ENCODE measurements at regions not wholly inside any gene's neighbourhood (a gene's known extent, or its start where the extent isn't known, plus 50 kb on each side); places are given as distances from the start of the nearest gene placed in this dataset.

DNA sequence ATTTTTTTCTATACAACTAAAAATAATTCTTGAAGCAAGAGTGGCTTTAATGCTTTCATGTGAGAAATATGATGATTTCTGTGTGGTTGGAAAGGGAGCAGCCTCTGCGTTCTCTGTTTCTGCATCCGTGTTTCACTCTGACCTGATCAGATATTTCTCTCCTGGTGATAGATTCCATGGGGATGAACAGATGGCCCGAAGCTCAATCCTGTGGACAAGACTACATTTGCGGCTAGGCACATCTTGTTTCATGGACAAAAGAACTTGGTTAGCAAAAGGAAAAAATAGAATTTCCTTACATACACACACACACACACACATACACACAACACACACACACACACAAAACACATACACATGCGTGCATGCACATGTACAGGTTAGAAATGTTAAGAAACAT, 218.2 kb upstream of the ADAMTS16 start:
- DNase-seq, result no peak

DNA sequence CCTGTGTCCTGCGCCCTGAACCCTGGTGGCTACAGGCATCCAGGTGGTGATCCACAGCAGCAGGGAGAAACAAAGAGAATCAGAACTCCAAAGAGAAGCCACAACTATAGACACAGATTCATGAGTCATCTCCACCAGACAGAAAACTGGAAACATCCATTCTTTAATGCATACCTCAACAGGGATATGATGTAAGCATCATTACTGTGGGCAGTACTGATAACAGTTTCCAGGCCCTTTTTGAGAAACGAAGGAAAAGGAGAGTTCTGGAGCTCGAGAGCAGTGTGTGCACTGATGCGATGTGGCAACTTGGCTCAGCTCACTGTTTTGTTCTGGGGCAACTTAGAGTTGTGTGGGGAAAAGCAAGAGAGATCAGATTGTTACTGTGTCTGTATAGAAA, 215.6 kb upstream of the ADAMTS16 start:
- no peak for DNase-seq

DNA sequence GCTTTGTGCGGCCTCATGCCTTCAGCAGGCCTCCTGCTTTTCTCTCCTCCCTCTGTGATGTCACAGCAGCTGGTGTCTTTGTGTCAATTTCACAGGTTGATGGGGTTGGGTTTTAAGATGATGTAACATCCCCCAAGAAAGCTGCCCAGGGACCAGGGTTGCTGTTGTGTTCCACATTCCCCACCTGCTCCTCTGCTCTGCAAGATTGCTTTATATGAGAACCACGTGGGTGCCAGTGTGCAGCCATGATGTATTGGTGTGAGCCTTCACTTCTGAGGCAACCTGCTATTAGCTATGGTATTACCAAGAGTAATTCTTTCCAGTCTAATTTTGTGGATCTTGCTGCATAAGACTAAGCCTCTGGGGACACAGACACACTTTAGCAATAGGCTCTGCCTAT, 213.0 kb upstream of the ADAMTS16 start:
- no peak for DNase-seq

DNA sequence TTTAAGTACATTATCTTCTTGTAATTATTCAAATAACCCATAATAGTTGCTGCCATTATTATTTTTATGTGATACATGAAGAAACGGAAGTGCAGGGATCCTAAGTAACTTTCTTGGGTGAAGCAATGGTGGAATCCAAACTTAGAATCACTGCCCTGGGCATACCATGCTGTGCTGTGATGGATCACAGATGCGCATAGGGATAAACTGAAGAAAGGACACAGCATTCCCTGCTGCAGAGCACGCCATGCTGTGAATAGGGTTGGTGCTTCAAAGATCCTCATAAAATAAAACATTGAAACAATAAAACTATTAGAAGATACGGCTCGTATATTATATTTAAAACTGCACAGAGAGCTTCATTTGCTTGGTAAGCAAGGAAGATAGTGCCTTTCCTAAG, 211.7 kb upstream of the ADAMTS16 start:
- DNase-seq, result no peak

DNA sequence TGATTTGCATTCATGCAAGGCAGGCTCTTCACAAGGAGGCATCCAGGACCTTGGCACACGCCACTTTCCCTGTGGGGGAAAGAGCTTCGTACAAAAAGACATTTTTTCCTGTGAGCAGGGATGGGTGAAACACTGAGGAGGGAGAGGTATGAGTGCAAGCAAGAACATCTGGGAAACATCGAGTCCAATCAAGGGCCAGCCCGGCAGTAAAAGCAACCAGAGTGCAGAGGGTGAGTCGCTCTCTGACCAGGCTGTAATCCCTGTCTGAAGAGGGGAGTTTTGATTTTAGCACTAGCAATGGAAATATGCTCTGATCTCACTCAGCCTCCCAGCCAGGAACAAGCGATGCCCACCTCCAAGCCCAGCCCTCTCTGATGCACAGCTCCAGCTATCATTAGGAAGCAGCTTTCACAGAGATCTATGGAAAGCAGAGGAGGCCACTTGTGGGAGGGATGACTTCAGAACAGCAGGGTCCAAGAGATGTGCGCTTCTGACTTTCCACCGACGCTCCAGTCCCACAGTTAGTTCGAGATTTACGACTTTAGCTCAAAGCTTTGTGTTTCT, 211.0 kb upstream of the ADAMTS16 start:
- no peak for DNase-seq

DNA sequence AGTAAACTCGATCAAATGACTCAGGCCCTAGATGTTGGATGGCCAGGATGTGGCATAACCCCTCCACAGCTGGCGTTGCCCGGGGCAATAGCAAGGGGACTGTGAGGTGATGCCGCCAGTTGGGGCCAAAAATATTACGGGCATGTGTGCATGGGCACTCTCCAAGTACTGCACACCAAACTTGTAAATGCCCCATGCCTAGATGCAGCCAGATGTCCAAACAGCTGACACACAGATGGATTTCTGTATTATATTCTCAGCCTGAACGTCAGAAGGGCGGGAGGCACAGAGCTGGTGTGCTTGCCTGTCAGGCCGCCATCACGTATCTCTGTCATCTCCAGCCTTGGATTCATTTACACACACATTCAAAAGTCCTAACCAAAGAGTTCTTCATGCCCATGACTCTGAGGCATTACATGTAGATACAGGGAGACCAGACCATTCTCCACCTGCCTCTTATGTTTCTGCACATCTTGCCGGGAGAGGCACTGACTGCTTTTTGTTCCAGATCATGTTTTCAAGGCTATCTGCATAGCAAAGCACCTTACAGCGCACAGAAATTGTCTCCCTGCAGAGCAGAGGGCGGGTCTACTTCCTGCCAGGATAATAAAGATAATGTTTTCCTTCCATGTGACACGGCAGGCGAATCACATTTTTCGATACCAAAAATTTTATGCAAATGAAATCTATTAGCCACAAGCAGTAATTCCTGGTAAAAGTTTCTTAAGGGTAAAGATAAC, 200.9 kb upstream of the ADAMTS16 start:
- DNase-seq, result no peak

DNA sequence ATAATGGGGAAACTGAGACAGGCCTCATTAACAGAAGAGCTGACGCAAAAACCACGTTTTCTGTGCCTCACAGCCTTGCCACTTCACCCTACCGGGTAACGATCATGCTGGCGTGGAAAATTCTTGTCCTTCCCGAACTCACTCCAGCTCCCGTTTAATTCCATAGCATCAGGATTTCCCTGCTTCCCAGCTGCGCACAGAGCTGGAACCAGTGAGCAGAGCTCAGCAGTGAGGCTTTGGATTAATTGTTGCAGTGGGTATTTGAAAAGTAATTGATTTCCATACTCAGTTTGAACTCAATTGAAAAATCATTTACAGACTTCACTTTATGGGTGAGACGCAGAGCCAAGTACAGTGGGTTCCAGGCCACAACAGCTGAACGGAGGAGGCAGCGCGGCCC, 199.0 kb upstream of the ADAMTS16 start:
- no peak for DNase-seq

DNA sequence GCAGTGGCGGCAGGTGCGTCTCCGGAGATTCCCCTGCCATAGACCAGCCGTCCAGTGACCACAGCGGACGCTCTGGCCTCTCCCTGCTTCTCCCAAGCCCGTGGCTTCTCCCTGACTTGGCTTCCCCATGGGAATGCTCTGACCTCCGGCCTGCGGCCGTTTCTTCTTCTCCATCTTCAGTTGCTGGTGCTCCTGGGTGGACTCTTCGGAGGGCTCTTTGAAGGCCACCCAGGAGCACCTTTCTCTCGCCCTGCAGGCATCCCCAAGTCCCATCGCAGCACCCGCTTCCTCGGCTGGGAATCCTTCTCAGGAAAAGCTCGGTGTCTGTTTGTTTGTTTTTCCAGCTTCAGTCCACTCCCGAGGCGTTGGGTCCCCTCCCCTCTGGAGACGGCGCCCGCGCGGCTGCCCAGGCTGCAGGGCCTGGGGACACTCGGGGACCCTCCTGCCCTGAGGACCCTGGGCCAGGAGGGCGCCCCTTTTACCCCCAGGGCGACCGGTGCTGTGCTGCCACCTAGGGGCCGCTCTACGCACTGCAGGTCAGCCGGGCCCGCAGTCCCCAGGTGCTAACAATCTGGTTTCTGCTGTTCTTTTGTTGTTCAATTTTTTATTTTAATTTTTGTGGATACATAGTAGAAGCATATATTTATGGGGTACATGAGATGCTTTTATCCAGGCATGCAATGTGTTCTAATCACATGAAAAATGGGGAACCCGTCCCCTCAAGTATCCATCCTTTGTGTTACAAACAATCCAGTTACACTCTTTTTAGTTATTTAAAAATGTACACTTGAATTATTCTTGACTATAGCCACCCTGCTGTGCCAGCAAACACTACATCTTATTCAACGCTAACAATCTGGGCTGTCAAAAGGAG, 197.9 kb upstream of the ADAMTS16 start:
- no peak for DNase-seq

DNA sequence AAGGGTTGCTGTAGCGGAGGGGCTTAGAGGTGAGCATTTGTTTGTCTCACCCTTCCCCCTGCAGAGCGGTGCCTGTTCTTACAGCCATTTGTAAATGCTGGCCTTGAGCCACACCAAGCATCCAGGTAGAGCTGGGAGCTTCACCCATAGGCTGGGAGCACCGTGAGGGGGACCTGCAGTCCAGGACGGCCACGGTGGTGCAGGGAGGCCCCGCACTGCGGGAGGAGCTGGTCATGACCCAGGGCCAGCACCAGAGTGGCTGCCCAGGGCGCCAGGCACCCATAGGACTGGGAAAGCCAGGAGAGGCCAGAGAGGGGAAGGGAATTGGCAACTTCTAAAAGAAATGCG, 197.3 kb upstream of the ADAMTS16 start:
- no peak for DNase-seq

DNA sequence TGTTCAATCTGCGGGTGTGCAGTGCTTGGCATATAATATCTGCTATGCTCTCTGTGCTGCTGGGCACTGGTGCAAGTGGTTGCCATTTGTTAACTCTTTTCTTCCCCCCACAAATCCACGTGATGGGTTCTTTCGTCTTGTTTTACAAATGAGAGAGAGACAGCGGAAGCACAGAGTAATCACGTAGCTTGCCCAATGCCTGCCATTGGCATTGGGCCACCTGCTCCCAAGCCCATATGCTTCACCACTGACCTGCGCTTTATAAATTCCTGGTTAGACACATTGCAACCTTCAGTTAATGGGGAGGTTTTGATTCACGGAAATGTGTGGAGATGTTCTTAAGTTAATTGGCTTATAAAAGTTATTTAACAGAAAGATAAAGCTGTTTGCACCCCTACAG, 194.8 kb upstream of the ADAMTS16 start:
- DNase-seq, result no peak

DNA sequence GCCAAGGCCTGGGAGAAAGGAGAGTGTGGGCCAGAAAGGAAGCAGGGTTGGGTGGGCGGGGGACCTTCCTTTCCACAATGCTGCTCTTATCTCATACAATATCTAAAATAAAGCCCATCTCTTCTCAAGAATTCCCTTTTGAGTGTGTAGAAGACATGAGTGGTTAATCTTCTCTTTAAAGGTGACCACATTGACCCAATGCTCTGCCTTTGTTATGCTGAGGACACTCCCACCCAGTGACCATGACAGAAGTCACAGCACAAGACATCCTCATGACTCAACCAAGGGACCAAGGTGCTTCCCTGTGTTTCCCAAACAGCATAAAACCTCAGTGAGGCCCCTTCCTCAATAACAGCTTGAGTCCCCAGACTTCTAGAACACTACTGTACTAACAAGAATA, 193.0 kb upstream of the ADAMTS16 start:
- DNase-seq, result no peak

DNA sequence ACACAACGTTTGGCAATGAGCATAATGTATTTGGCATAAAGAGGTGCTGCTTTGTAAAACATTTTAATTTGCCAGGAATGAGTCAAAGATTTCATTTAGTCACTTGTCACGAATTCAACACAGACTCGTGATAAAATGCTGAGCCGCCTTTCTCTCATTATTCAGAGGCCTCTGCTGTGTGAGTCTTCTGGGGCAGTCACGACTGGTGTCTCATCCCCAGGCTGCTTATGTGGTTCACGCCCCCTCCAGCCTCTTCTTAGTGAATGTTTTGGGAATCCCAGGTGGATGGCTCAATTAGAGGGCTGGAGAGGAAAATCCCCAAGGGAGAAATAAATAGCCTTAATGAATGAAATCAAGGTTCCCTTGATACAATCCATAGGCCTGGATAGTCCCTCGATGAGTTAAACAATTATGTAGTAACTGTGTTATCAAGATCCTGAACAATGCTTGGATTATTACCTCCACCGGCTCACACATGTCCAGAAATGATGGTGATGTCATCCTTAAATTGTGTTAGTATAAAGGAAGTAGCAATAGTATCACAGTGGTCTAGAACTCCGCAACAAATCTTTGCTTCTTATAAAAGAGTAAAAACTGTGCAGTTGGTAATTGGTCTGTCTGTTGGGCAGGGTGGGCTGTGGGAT, 192.1 kb upstream of the ADAMTS16 start:
- DNase-seq, result no peak

DNA sequence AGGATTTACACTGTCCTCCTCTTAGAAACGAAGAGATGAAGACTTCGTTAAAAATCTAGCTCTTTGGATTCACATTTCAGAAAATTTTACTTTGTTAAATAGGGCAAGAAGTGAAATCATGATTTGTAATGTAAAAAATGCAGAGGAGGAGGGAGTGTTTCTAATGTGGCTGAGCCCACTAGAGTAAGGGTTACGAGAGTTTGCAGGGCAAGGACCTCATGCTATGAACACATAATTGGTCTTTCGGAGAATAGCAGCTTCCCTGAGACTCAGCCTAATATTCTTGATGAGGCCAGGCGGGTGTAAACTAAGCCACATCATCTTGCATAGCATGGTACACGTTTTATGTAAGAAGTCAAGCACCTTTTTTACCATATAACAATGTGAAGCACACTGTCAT, 191.0 kb upstream of the ADAMTS16 start:
- no peak for DNase-seq

DNA sequence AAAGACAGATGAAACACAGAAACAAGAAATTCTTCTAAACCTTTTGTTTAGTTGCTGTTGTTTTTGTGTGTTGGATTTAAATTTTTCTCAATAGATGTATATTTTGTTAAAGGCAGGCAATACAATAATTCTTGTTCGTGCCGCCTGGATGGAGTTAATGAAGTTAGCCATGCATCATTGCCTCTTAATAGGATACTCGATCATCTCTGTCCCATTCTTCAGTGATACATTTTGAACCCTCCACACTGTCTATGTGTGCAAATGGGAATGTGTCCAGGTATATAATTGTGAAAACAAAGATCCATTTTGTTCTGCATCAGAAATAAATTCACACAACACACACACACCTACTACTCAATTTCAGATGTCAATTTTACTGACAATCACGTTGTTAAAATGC, 186.6 kb upstream of the ADAMTS16 start:
- DNase-seq, result no peak

DNA sequence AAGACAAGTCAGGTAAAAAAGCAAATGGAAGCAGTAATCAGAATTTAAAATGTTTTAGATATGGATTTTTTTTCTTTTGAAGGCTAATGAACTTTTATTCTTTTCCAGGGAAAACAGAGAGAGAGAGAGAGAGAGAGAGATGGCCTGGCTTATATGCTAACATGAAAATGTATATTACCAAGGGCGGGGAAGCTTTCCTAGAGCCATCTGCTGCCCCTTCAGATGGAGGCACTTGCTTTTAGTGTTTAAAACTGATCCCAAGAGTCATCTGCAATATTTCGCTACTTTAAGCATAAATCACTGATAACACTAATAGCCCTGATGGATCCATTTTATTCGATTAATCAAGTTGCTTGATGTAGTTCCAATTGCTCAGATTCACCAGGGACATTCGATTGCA, 186.1 kb upstream of the ADAMTS16 start:
- no peak for DNase-seq

DNA sequence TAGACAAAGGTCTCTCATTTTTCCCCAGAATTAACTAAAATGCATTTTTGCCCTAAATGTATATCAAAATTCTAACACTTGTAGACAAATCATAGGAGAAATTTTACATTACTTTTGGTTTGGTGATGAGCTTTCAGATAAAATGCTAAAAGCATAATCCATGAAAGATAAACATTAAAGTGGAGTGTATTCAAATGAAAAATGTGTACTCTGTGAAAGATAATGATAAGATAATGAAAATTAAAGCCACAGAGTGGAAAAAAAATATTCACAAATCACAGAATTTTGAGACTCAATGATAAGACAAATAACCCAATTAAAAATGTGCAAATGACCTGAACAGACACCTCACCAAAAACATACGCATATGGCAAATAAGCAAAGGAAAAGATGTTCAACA, 176.9 kb upstream of the ADAMTS16 start:
- no peak for DNase-seq

DNA sequence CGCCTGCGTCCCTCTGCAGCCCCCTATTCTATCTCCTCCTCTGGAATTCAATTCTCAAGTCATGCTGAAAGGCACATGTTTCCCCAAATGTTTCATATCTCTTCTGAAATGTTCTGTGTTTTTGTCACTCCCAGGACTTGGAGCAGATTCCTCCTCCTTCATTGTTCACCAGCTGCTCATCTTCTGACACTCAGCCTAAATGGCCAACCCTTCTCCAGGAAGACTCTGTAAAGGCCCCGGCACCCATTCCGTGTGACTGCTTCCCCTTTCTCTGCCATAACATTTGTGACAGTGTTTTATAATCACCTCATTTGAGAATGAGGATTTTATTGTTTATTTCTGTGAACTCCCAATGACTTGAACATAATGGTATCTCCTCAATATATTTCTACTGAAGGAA, 170.8 kb upstream of the ADAMTS16 start:
- no peak for DNase-seq

DNA sequence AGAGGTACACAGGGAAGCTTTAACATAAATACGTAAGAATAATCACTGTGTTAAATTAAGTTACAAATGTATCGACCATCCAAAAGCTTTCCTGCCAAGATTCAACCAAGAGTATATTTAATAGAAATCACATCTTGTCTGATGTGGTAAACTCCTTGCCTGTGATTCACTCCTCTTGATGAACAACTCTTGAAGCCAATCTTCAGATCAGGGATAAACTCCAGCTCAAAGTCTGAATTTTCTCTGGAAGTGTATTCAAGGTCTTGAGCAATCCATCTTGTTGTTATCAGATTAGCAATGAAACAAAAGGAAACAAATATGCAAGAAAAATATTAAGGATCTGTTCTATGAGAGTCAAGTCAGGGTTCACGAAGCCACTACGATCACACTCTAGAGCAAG, 170.0 kb upstream of the ADAMTS16 start:
- no peak for DNase-seq

DNA sequence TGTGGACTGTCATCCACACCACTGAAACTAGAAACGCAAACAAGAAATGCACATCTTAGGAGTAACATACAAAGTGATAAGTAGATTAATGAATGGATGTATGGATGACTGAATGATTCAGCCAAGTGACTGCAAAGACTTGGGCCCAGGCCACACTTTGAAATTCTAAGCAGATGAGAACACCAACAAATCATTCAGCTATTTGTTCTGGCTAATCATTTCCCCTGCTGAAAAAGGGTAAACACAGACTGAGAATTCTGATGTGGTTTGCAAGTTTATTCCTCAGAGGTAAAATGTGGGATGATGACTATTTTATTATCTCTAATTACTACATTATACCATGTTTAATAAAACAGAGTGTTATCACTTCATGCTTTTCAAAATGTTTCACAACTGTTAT, 163.2 kb upstream of the ADAMTS16 start:
- no peak for DNase-seq

DNA sequence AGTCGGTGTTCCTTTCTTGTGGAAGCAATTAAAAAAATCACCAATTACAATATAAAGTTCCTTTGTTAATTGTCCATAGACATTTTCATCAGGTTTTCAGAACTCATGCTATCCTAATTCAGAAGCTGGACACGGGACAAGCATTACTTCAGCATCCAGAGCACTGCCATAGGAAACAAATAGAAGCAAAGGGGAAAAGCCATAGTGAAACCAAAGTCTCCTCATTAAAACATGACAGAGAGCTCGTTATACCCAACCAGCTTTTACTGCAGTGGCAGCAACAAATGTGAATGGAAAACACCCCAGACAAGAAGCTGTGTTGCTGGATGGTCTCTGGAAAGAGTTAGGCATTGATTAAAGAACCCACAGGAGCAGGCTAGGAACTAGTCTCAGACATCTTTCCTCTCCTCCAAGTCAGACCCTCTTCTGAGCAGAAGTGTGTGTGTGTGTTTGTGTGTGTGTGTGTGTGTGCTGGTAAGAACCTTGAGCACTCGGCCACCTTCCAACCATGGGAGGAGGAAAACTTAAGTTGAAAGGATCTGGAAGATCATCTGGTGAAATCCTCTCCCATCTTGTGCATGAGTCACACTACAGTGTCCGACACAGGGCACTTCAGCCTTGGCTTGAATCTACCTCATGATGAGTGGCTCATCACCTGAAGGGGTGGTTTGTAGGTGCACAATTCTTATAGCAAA, 162.6 kb upstream of the ADAMTS16 start:
- no peak for DNase-seq

DNA sequence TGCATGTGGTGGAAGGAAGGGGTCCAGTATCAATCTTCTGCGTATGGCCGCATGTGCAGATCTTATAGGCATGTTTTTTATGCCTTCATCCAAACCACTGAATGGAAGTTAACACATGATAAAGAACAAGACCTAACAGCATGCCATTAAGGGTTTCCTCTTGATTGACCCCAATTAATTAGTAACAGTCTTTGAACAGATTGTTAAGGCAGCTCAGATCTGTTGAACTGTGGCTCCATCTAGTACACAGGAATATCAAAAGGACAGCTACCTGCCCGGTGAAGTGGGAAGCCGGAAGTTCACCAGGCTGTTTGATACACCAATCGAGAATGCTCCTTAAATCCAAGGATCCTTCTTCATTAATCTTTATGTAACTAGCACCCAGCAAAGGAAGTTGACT, 159.9 kb upstream of the ADAMTS16 start:
- no peak for DNase-seq

DNA sequence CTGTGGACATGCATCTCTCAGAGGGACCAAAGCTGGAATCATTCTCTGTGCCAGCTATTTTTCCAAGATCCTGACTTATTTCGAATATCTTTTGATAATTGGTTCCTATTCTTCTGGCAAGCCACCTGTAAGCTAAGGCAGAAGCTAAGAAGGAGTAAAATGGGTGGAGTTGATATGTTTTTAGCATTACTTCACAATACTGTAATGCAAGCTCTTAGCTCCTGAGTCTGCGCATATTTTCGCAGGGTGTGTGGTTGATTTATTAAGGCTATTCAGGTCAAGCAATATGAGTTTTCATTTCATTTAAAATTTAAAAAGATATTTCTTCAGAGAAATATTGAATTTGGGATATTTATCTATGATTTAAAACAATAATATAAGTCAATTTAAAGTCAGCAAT, 158.5 kb upstream of the ADAMTS16 start:
- no peak for DNase-seq

DNA sequence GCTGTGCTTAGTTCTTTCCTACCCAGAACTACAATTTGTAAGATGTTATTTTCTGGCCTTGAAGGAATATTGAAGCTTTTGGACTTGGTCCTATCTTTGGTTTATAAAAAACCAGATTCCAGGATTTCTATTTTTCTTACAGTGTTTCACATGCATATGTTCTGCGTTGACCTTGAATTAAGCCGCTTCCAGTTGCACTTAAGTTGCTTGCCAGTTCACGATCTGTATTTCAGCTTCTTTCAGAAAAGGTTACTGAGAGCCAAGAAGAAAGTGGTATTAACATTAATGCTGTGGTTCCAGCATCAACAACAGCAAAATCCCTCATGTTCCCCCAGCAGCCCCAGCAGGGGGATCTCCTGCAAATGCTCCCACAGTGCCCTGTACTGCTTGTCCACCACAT, 156.4 kb upstream of the ADAMTS16 start:
- no peak for DNase-seq

Measured in right forelimb (tissue), 1 donor.